SH-SY5Y (cell line): ENCODE measurements at regions not wholly inside any gene's neighbourhood (a gene's known extent, or its start where the extent isn't known, plus 50 kb on each side); places are given as distances from the start of the nearest gene placed in this dataset.

ENCODE experiments used
- GATA2 ChIP-seq: IDR thresholded peaks from 2 replicates; pipeline ENCODE4 v1.6.1; 2011; ENCODE audit warnings: mild to moderate bottlenecking, low read depth, low read length
- GATA3 ChIP-seq: IDR thresholded peaks from 2 replicates; pipeline ENCODE4 v1.6.1; 2011; ENCODE audit warnings: low read depth, mild to moderate bottlenecking, low read length, moderate library complexity

- TF ChIP-seq GATA3, result no peak
- no peak; the same call in none of the 2 replicates for TF ChIP-seq GATA2
Observed at GRCh38 chr13:74210693-74211393, 76.6 kb upstream of the KLF12 start.

GRCh38 chr13:74206855-74207254 lies 72.7 kb upstream of the KLF12 start:
- TF ChIP-seq GATA3 (no peak), GATA2 (no peak)

- TF ChIP-seq GATA3 (no peak), GATA2 (no peak)
Observed at GRCh38 chr13:74206061-74206561, 71.9 kb upstream of the KLF12 start.

- TF ChIP-seq GATA2 (no peak), GATA3 (no peak)
Observed at GRCh38 chr13:74205313-74205690, 71.1 kb upstream of the KLF12 start.

- no peak for TF ChIP-seq GATA2
- no peak for TF ChIP-seq GATA3
Observed at GRCh38 chr13:74204602-74205312, 70.6 kb upstream of the KLF12 start.

- TF ChIP-seq GATA2 (no peak), GATA3 (no peak)
Observed at GRCh38 chr13:74203576-74203975, 69.4 kb upstream of the KLF12 start.

GRCh38 chr13:74202129-74202813 lies 68.1 kb upstream of the KLF12 start:
- no peak for TF ChIP-seq GATA2
- TF ChIP-seq GATA3, result no peak

- TF ChIP-seq GATA3 (no peak), GATA2 (no peak)
Observed at GRCh38 chr13:74201530-74201929, 67.3 kb upstream of the KLF12 start.

- no peak for TF ChIP-seq GATA2
- no peak for TF ChIP-seq GATA3
Observed at GRCh38 chr13:74200081-74200480, 65.9 kb upstream of the KLF12 start.

- no peak for TF ChIP-seq GATA3
Observed at GRCh38 chr13:74197677-74198429, 63.6 kb upstream of the KLF12 start.

GRCh38 chr13:74194846-74195245 lies 60.6 kb upstream of the KLF12 start:
- TF ChIP-seq GATA3 (no peak), GATA2 (no peak)

GRCh38 chr13:74193391-74193790 lies 59.2 kb upstream of the KLF12 start:
- no peak for TF ChIP-seq GATA3
- no peak for TF ChIP-seq GATA2

- TF ChIP-seq GATA3 (no peak), GATA2 (no peak)
Observed at GRCh38 chr13:74191410-74191809, 57.2 kb upstream of the KLF12 start.

GRCh38 chr13:74190999-74191398 lies 56.8 kb upstream of the KLF12 start:
- TF ChIP-seq GATA3, result no peak
- no peak for TF ChIP-seq GATA2

GRCh38 chr13:74187564-74187963 lies 53.4 kb upstream of the KLF12 start:
- TF ChIP-seq GATA2 (no peak), GATA3 (no peak)
